ENCODE measurements at regions not wholly inside any gene's neighbourhood (a gene's known extent, or its start where the extent isn't known, plus 50 kb on each side); places are given as distances from the start of the nearest gene placed in this dataset.
"Not testable (repeated sequence)": the region's sequence is repeated elsewhere in the genome, so short reads cannot be mapped to it uniquely, and the experiment has no call there.

GRCh38 chr6:168913231-168913865 is 340.3 kb downstream of the THBS2 start:
- not testable (repeated sequence) for TF ChIP-seq CTCF (IDR thresholded peaks at IDR 0.05; ENCODE audit: low read depth, low read length, missing input control); TAF1 (conservative IDR thresholded peaks at IDR 0.05); JUND (IDR thresholded peaks at IDR 0.05); ZBTB33 (IDR thresholded peaks at IDR 0.05); RAD21 (IDR thresholded peaks at IDR 0.05); EGR1 (IDR thresholded peaks at IDR 0.05; ENCODE audit: low read depth in 2 of 2); REST (IDR thresholded peaks at IDR 0.05); YY1 (IDR thresholded peaks at IDR 0.05)
- TF ChIP-seq, protein P1, sequence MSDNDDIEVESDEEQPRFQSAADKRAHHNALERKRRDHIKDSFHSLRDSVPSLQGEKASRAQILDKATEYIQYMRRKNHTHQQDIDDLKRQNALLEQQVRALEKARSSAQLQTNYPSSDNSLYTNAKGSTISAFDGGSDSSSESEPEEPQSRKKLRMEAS (IDR thresholded peaks at IDR 0.05), result not testable (repeated sequence)
- TF ChIP-seq, protein P2, sequence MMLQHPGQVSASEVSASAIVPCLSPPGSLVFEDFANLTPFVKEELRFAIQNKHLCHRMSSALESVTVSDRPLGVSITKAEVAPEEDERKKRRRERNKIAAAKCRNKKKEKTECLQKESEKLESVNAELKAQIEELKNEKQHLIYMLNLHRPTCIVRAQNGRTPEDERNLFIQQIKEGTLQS (IDR thresholded peaks at IDR 0.05), result not testable (repeated sequence)

Measured in liver (tissue), 3 donors.